HEK293T (cell line): ENCODE measurements at regions not wholly inside any gene's neighbourhood (a gene's known extent, or its start where the extent isn't known, plus 50 kb on each side); places are given as distances from the start of the nearest gene placed in this dataset.

Source experiments
- BHLHE40 ChIP-seq: fragments of 450-650 bp; IDR thresholded peaks from 2 replicates; pipeline ENCODE4 v1.6.1; 2016; ENCODE audit warnings: mild to moderate bottlenecking, moderate library complexity, borderline replicate concordance
- CTBP1 ChIP-seq: fragments of 450-650 bp; IDR thresholded peaks from 2 replicates; pipeline ENCODE4 v1.6.1; 2016; ENCODE audit warnings: borderline replicate concordance
- ELF4 ChIP-seq: fragments of 450-650 bp; IDR thresholded peaks from 2 replicates; pipeline ENCODE4 v1.6.1; 2017; ENCODE audit warnings: antibody characterized with exemption
- FOXA1 ChIP-seq: fragments of 450-650 bp; IDR thresholded peaks from 2 replicates; pipeline ENCODE4 v1.6.1; 2016; ENCODE audit warnings: mild to moderate bottlenecking
- FOXM1 ChIP-seq: fragments of 450-650 bp; IDR thresholded peaks from 2 replicates; pipeline ENCODE4 v1.6.1; 2017; ENCODE audit warnings: mild to moderate bottlenecking, borderline replicate concordance
- HDGF ChIP-seq: fragments of 450-650 bp; IDR thresholded peaks from 2 replicates; pipeline ENCODE4 v1.6.1; 2017; ENCODE audit warnings: antibody characterized with exemption, borderline replicate concordance
- L3MBTL2 ChIP-seq: fragments of 450-650 bp; conservative IDR thresholded peaks from 2 replicates; pipeline ENCODE4 v1.6.1; 2016; ENCODE audit warnings: mild to moderate bottlenecking
- LEF1 ChIP-seq: fragments of 450-650 bp; IDR thresholded peaks from 2 replicates; pipeline ENCODE4 v1.6.1; 2017; ENCODE audit warnings: mild to moderate bottlenecking, borderline replicate concordance
- NFRKB ChIP-seq: fragments of 450-650 bp; IDR thresholded peaks from 2 replicates; pipeline ENCODE4 v1.6.1; 2016; ENCODE audit warnings: mild to moderate bottlenecking, moderate library complexity
- SP1 ChIP-seq: fragments of 450-650 bp; IDR thresholded peaks from 2 replicates; pipeline ENCODE4 v1.6.1; 2017
- SUZ12 ChIP-seq: fragments of 450-650 bp; IDR thresholded peaks from 2 replicates; pipeline ENCODE4 v1.6.1; 2016; ENCODE audit warnings: mild to moderate bottlenecking
- TARDBP ChIP-seq: fragments of 450-650 bp; IDR thresholded peaks from 2 replicates; pipeline ENCODE4 v1.6.1; 2016
- TF ChIP-seq, protein P1 (sequence below): fragments of 450-650 bp; IDR thresholded peaks from 2 replicates; pipeline ENCODE4 v1.6.1; 2016

DNA sequence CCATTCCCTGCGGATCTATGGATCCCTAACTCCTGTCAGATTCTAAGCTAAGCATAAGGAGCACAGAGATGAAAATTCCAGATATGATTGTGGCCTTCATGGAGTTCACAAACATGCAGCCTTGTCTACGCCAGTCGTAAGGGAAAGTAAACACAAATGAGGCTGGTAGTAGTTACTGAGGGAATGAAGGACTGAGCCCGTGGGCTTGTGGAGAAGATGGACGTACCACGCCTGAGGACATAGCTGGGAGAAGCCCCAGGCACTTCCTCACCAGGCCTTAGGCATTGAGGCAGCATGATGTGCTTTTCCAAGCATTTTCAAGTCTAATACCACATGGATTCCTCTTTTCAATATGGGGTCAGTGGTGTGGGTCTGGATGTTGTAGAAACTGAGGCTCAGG is 515.2 kb downstream of the BCL11B start:
- TF ChIP-seq SUZ12 (no peak), ELF4 (no peak), FOXM1 (no peak), BHLHE40 (no peak), SP1 (no peak), NFRKB (no peak), TARDBP (no peak), HDGF (no peak), CTBP1 (no peak), FOXA1 (no peak), L3MBTL2 (no peak), LEF1 (no peak)
- TF ChIP-seq, protein P1, sequence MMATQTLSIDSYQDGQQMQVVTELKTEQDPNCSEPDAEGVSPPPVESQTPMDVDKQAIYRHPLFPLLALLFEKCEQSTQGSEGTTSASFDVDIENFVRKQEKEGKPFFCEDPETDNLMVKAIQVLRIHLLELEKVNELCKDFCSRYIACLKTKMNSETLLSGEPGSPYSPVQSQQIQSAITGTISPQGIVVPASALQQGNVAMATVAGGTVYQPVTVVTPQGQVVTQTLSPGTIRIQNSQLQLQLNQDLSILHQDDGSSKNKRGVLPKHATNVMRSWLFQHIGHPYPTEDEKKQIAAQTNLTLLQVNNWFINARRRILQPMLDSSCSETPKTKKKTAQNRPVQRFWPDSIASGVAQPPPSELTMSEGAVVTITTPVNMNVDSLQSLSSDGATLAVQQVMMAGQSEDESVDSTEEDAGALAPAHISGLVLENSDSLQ: no peak
